ENCODE measurements at regions not wholly inside any gene's neighbourhood (a gene's known extent, or its start where the extent isn't known, plus 50 kb on each side); places are given as distances from the start of the nearest gene placed in this dataset.

DNA sequence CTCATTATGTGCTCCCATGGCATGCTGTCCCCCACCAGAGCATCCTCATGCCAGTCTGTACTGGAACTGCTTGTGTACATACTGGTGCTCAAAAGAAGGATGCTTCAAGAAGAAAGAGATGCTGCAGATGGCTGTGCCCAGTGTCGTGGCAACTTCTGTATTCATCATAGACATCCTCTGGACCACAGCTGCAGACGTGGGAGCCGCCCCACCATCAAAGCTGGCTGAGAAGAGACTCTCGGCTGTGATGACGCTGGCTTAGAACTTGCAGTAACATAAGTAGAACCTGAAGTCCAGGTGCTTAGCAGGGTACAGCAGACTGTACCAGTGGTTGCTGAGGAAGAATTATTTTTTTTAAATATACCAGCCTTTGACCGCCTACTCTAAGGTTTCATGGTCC, 112.6 kb upstream of the ARHGAP5 start:
- no peak for DNase-seq (ENCODE audit: low spot score in 2 of 2)
- FAIRE-seq = no peak

- no peak for FAIRE-seq
Observed at GRCh38 chr14:31965071-31965734, 111.9 kb upstream of the ARHGAP5 start.

GRCh38 chr14:31965735-31966598, 111.1 kb upstream of the ARHGAP5 start:
- DNase-seq (ENCODE audit: low spot score in 2 of 2) = no peak
- FAIRE-seq = no peak

More at GRCh38 chr14:31965071-31965734, 111.9 kb upstream of the ARHGAP5 start:
- no peak for DNase-seq (ENCODE audit: low spot score in 2 of 2)

DNA sequence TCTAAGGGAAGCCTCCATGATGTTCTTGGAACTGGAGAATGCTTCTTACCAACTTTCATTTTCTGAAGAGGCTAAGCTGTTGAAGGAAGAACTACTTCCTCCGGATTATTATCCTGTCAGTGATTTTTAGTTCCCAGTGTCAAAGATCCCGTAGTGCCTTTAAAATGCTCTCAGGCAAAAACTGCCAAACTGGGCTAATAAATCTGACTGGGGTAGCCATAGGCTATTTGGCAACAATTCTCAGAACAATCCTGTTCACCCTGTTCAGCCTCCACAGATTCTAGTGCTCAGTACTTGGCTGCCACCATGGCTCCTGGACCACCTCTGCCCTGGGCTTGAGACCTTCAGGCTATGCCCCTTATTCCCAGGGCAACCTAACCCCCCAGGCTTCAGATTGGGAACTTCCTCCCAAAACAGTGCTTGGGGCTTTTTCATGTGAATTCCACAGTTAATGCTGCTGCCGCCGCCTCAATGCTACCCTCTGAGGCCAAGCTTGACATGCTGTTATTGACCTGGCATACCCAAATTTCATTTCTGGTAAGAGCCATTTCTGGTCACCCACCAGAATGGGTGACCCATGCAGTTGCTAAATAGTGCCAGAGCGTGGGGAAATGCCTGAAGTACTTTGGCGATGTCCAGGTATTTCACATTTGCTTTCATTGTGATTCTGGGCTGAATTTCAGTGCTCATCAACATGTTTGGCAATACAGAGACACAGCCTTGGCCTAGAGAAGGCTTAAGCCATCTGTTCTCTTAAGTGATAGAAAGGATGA, 110.0 kb upstream of the ARHGAP5 start:
- DNase-seq (ENCODE audit: low spot score in 2 of 2) (no peak), FAIRE-seq (no peak)

DNA sequence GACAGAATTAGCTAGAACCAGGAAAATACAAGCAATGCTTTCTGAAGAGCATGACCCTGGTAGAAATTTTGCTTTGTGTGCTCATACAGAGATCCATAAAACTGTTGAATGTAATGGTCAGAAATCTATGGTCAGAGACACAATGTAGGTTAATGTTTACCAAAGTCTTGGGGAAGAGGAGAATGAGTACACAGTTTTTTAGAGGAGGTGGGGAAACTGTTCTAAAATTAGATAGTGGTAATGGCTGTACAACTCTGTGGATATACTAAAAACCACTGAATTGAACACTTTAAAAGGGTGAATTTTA, 109.5 kb upstream of the ARHGAP5 start:
- DNase-seq (ENCODE audit: low spot score in 2 of 2) (no peak), FAIRE-seq (no peak)

GRCh38 chr14:31968107-31968810, 108.8 kb upstream of the ARHGAP5 start:
- DNase-seq (ENCODE audit: low spot score in 2 of 2) = no peak
- no peak for FAIRE-seq

DNA sequence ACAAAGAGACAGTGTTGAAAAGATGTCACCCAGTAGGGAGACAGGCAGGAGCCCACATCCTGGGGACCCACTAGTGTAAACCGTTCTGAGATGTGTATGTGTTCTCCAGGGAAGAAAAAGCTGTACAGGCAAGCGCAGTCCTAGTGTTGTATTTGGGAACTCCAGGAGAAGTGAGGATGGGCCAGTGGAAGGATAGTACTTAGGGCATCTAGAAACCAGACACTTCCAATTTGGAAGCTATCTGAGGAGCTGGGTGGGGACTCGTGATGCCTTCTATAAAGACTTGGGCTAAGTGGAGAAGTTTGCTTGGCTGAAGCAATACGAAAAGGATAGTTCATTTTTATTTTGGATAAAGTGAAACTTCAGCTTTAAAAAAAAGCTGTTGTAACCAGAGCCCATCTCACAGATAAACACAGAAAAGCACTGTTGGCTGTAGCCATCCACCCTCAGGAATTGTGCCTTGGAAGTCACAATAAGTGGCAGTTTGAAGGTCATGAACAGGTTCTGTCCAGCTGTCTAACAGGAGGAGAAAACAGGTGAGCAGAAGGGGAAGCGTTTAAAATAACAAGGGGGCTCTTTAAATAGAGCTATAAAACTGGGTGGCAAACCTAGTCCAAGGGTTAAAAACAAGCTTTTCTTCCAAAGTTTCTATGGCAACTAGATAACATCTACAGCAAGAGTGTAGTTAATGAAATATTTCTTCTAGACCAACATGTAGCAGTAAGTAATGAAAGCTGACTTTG, 108.0 kb upstream of the ARHGAP5 start:
- DNase-seq (ENCODE audit: low spot score in 2 of 2) = no peak

DNA sequence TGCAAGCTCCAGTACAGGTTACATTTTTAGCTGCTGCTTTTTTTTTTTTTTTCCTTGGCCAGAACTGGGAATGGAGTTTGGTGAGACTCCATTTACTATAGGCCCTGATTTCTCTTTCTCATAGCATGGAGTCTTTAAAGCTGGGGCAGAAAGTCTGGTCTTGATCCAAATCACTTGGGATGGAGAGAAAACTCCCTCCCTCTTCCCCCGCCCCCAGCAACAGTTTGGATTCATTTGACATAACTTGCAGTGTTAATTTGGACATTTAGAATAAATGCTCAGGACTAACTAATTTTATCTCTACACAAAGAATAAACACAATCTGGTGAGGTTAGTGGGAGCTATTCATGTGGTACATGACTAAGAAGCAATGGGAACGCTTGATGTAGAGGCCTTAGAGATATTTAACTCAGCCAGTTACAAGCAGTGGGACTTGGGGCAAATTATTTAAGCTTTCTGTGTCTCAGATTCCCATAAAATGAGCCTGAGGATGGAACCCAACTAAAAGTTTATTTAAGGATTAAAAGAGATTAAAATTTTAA, 107.3 kb upstream of the ARHGAP5 start:
- no peak for FAIRE-seq
- DNase-seq (ENCODE audit: low spot score in 2 of 2) = no peak

More for the DNA sequence above, 108.0 kb upstream of the ARHGAP5 start:
- no peak for FAIRE-seq

DNA sequence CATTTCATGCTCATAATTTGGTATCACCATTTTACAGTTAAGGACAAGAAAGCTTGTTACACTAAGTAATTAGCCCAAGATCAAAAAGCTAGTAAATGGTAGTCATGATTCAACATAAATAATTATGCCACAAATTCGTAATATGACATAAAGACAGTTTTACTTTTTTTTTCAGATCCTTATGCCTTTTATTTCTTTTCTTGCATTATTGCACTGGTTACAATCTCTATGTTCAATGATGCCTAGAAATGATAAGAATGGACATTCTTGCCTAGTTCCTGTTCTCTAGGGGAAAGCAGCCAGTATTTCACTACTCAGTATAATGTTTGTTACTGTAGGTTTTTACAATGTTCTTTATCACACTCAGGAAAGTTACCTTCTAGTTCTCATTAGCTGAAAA, 106.4 kb upstream of the ARHGAP5 start:
- DNase-seq (ENCODE audit: low spot score in 2 of 2) (no peak), FAIRE-seq (no peak)

- DNase-seq (ENCODE audit: low spot score in 2 of 2) = no peak
- FAIRE-seq = no peak
Observed at GRCh38 chr14:31971612-31972011, 105.5 kb upstream of the ARHGAP5 start.

GRCh38 chr14:31977001-31977556, 100.0 kb upstream of the ARHGAP5 start:
- DNase-seq (ENCODE audit: low spot score in 2 of 2) = no peak
- no peak for FAIRE-seq

- no peak for FAIRE-seq
- DNase-seq (ENCODE audit: low spot score in 2 of 2) = no peak
Observed at GRCh38 chr14:31978423-31978822, 98.7 kb upstream of the ARHGAP5 start.

DNA sequence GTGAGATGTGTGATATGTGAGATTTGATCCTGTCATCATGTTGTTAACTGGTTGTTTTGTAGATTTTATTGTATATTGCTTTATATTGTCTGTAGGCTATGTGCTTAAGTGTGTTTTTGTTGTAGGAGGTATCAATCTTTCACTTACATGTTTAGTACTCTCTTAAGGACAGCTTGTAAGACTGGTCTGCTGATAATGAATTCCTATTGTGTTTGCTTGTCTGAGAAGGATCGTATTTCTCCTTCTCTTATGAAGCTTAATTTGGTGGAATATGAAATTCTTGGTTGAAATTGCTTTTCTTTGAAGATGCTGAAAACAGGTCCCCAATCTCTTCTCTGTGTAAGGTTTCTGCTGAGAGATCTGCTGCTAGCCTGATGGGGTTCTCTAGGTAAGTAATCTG, 94.5 kb upstream of the ARHGAP5 start:
- DNase-seq (ENCODE audit: low spot score in 2 of 2) (no peak), FAIRE-seq (no peak)

GRCh38 chr14:31986405-31986804, 90.7 kb upstream of the ARHGAP5 start:
- DNase-seq (ENCODE audit: low spot score in 2 of 2) (no peak), FAIRE-seq (no peak)

- DNase-seq (ENCODE audit: low spot score in 2 of 2) = no peak
- no peak for FAIRE-seq
Observed at GRCh38 chr14:31987721-31988120, 89.4 kb upstream of the ARHGAP5 start.

- no peak for DNase-seq (ENCODE audit: low spot score in 2 of 2)
- no peak for FAIRE-seq
Observed at GRCh38 chr14:31988244-31988643, 88.9 kb upstream of the ARHGAP5 start.

GRCh38 chr14:31990183-31990857, 86.8 kb upstream of the ARHGAP5 start:
- DNase-seq (ENCODE audit: low spot score in 2 of 2) (no peak), FAIRE-seq (no peak)

DNA sequence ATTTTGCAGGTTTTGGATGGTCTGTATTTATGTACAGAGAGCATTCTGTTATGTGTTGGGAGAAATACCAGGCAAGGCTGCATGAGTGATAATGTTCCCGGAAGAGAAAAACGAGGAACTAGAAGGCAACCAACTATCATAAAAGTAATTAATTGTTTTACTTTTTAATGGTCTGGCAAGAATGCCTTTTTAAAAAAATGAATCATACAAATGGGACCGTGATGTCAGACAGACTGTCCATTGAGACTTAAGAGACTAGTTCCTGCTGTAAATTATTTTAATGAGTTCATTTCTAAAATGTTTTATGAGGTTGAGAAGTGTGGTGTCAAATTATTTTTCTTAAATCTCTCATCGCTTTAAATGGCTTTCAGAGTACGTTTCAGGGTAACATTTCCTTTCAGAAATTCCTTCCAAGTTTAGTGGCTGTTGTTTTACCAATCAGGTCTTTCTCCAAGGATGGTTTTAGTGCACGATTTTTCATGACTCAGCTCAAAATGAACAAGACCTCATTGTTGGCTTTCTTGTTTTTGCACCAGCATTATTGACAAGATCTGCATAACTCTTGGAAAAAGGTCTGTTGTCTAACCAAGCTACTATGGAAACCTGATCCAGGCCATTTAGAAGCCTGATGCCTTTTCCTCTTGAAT, 86.1 kb upstream of the ARHGAP5 start:
- FAIRE-seq (no peak), DNase-seq (ENCODE audit: low spot score in 2 of 2) (peak in 1 of 2 donors; percentile 12)
